Effector CD8-positive, alpha-beta T cell (primary cell): ENCODE measurements at regions not wholly inside any gene's neighbourhood (a gene's known extent, or its start where the extent isn't known, plus 50 kb on each side); places are given as distances from the start of the nearest gene placed in this dataset.

ENCODE experiments used
- DNase-seq: peaks from one replicate; lab custom pipeline; 2025; lab: John Stamatoyannopoulos, UW

- DNase-seq: no peak
Measured at GRCh38 chr3:124542214-124542869, 187.9 kb upstream of the UMPS start.

GRCh38 chr3:124545891-124546290 lies 184.4 kb upstream of the UMPS start:
- no peak for DNase-seq

GRCh38 chr3:124552224-124552623 lies 178.0 kb upstream of the UMPS start:
- no peak for DNase-seq

GRCh38 chr3:124553178-124553577 lies 177.1 kb upstream of the UMPS start:
- no peak for DNase-seq

GRCh38 chr3:124556636-124557035 lies 173.6 kb upstream of the UMPS start:
- no peak for DNase-seq

GRCh38 chr3:124557433-124558232 lies 172.6 kb upstream of the UMPS start:
- no peak for DNase-seq

- DNase-seq: no peak
Measured at GRCh38 chr3:124558991-124559845, 171.0 kb upstream of the UMPS start.

- peak; percentile 14 for DNase-seq
Measured at GRCh38 chr3:124559846-124560574, 170.2 kb upstream of the UMPS start.

- DNase-seq: no peak
Measured at GRCh38 chr3:124560666-124561215, 169.5 kb upstream of the UMPS start.

GRCh38 chr3:124562769-124563168 lies 167.5 kb upstream of the UMPS start:
- DNase-seq: no peak

GRCh38 chr3:124563376-124563775 lies 166.9 kb upstream of the UMPS start:
- DNase-seq: no peak

- peak; percentile 9 for DNase-seq
Measured at GRCh38 chr3:124565013-124565412, 165.2 kb upstream of the UMPS start.

GRCh38 chr3:124565551-124565950 lies 164.7 kb upstream of the UMPS start:
- DNase-seq: no peak

GRCh38 chr3:124566701-124567100 lies 163.6 kb upstream of the UMPS start:
- DNase-seq: no peak

GRCh38 chr3:124567179-124567578 lies 163.1 kb upstream of the UMPS start:
- DNase-seq: no peak

- DNase-seq: no peak
Measured at GRCh38 chr3:124569761-124570160, 160.5 kb upstream of the UMPS start.

- no peak for DNase-seq
Measured at GRCh38 chr3:124570232-124570631, 160.0 kb upstream of the UMPS start.

- no peak for DNase-seq
Measured at GRCh38 chr3:124572851-124573405, 157.3 kb upstream of the UMPS start.

GRCh38 chr3:124574012-124574411 lies 156.2 kb upstream of the UMPS start:
- no peak for DNase-seq

- DNase-seq: no peak
Measured at GRCh38 chr3:124576565-124577493, 153.4 kb upstream of the UMPS start.
